ENCODE measurements at regions not wholly inside any gene's neighbourhood (a gene's known extent, or its start where the extent isn't known, plus 50 kb on each side); places are given as distances from the start of the nearest gene placed in this dataset.

- TF ChIP-seq, protein P1, sequence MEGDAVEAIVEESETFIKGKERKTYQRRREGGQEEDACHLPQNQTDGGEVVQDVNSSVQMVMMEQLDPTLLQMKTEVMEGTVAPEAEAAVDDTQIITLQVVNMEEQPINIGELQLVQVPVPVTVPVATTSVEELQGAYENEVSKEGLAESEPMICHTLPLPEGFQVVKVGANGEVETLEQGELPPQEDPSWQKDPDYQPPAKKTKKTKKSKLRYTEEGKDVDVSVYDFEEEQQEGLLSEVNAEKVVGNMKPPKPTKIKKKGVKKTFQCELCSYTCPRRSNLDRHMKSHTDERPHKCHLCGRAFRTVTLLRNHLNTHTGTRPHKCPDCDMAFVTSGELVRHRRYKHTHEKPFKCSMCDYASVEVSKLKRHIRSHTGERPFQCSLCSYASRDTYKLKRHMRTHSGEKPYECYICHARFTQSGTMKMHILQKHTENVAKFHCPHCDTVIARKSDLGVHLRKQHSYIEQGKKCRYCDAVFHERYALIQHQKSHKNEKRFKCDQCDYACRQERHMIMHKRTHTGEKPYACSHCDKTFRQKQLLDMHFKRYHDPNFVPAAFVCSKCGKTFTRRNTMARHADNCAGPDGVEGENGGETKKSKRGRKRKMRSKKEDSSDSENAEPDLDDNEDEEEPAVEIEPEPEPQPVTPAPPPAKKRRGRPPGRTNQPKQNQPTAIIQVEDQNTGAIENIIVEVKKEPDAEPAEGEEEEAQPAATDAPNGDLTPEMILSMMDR (IDR thresholded peaks at IDR 0.05), result no peak
- no peak for TF ChIP-seq EP300 (IDR thresholded peaks at IDR 0.05)
- TF ChIP-seq POLR2AphosphoS5 (IDR thresholded peaks at IDR 0.05), result no peak
Measured at GRCh38 chr3:56985460-56985859, 75.0 kb upstream of the SPATA12 start.

Data from suprapubic skin (tissue), 4 donors.